Stimulated activated naive CD8-positive, alpha-beta T cell treated with anti-CD3 and anti-CD28 coated beads, Interleukin-15, Interleukin-2, amounts not matched to agents 100 ng/mL and 50 ng/mL, for 24 hours (primary cell): ENCODE measurements at regions not wholly inside any gene's neighbourhood (a gene's known extent, or its start where the extent isn't known, plus 50 kb on each side); places are given as distances from the start of the nearest gene placed in this dataset.
"Not testable (repeated sequence)": the region's sequence is repeated elsewhere in the genome, so short reads cannot be mapped to it uniquely, and the experiment has no call there.

ENCODE experiments used
- H3K27ac Mint-ChIP-seq: one replicate; pipeline ENCODE4 v1.8.0; 2021; ENCODE audit warnings: mild to moderate bottlenecking, mixed read lengths
- H3K27me3 Mint-ChIP-seq: one replicate; pipeline ENCODE4 v1.8.0; 2021; ENCODE audit warnings: mixed read lengths
- H3K36me3 Mint-ChIP-seq: one replicate; pipeline ENCODE4 v1.8.0; 2021; ENCODE audit warnings: low read depth, mixed read lengths
- H3K4me1 Mint-ChIP-seq: one replicate; pipeline ENCODE4 v1.8.0; 2021; ENCODE audit warnings: low read depth, mixed read lengths
- H3K4me3 Mint-ChIP-seq: one replicate; pipeline ENCODE4 v1.8.0; 2021; ENCODE audit warnings: mild to moderate bottlenecking, mixed read lengths
- H3K9me3 Mint-ChIP-seq: one replicate; pipeline ENCODE4 v1.8.0; 2021; ENCODE audit warnings: mixed read lengths

- H3K9me3 Mint-ChIP-seq = no peaks in the 10 kb centered on the region
- no peak overlapping the region for H3K4me3 Mint-ChIP-seq
- peaks cover 13% of the 10 kb centered on the region for H3K36me3 Mint-ChIP-seq
- no peak overlapping the region for H3K27ac Mint-ChIP-seq
- H3K27me3 Mint-ChIP-seq = no peaks in the 10 kb centered on the region
- H3K4me1 Mint-ChIP-seq = peaks cover 11% of the 10 kb centered on the region
These were observed 328.3 kb downstream of the TMEM121 start for GRCh38 chr14:105854600-105855245.

- Mint-ChIP-seq H3K4me1 (peaks cover 13% of the 10 kb centered on the region), H3K27ac (peak overlapping the region; percentile 76), H3K27me3 (no peaks in the 10 kb centered on the region)
These were observed 329.0 kb downstream of the TMEM121 start for GRCh38 chr14:105855246-105855892.

DNA sequence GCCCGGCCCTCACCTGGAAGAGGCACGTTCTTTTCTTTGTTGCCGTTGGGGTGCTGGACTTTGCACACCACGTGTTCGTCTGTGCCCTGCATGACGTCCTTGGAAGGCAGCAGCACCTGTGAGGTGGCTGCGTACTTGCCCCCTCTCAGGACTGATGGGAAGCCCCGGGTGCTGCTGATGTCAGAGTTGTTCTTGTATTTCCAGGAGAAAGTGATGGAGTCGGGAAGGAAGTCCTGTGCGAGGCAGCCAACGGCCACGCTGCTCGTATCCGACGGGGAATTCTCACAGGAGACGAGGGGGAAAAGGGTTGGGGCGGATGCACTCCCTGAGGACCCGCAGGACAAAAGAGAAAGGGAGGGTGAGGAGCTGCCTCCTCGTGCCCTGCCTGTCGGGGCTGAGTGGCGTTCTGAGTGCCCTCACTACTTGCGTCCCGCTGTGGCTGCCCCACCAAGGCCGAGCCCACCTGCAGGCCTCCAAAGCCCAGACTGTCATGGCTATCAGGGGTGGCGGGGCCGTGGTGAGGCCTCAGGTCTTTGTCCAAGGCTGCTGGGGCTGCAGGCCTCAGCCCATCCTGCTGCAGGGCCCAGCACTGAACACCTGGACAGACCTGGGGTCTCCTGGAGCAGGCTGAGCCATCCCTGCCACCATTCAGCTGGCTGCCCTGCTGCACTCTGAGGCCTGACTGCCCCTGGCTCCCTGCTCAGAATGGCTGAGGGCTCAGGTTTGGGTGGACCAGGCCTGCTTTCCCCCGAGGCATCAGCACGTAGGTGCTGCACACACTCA is 329.7 kb downstream of the TMEM121 start:
- no peaks in the 10 kb centered on the region for H3K9me3 Mint-ChIP-seq
- no peaks in the 10 kb centered on the region for H3K27me3 Mint-ChIP-seq
- peaks cover 19% of the 10 kb centered on the region for H3K36me3 Mint-ChIP-seq
- peak overlapping the region; percentile 76 for H3K27ac Mint-ChIP-seq
- peak overlapping the region; percentile 57 for H3K4me3 Mint-ChIP-seq
- peaks cover 21% of the 10 kb centered on the region for H3K4me1 Mint-ChIP-seq

More at GRCh38 chr14:105855246-105855892, 329.0 kb downstream of the TMEM121 start:
- no peaks in the 10 kb centered on the region for H3K9me3 Mint-ChIP-seq
- H3K4me3 Mint-ChIP-seq = peak overlapping the region; percentile 57
- peaks cover 13% of the 10 kb centered on the region for H3K36me3 Mint-ChIP-seq

GRCh38 chr14:105856676-105857219 is 330.4 kb downstream of the TMEM121 start:
- peaks cover 27% of the 10 kb centered on the region for H3K4me1 Mint-ChIP-seq
- peak overlapping the region; percentile 21 for H3K27ac Mint-ChIP-seq
- no peaks in the 10 kb centered on the region for H3K9me3 Mint-ChIP-seq
- H3K36me3 Mint-ChIP-seq = peaks cover 24% of the 10 kb centered on the region
- H3K4me3 Mint-ChIP-seq = peak overlapping the region; percentile 45
- no peaks in the 10 kb centered on the region for H3K27me3 Mint-ChIP-seq

GRCh38 chr14:105857220-105857825 is 330.9 kb downstream of the TMEM121 start:
- Mint-ChIP-seq H3K36me3 (peaks cover 26% of the 10 kb centered on the region), H3K4me1 (peaks cover 33% of the 10 kb centered on the region), H3K4me3 (no peak overlapping the region), H3K27me3 (no peaks in the 10 kb centered on the region), H3K9me3 (no peaks in the 10 kb centered on the region), H3K27ac (peak overlapping the region; percentile 21)

DNA sequence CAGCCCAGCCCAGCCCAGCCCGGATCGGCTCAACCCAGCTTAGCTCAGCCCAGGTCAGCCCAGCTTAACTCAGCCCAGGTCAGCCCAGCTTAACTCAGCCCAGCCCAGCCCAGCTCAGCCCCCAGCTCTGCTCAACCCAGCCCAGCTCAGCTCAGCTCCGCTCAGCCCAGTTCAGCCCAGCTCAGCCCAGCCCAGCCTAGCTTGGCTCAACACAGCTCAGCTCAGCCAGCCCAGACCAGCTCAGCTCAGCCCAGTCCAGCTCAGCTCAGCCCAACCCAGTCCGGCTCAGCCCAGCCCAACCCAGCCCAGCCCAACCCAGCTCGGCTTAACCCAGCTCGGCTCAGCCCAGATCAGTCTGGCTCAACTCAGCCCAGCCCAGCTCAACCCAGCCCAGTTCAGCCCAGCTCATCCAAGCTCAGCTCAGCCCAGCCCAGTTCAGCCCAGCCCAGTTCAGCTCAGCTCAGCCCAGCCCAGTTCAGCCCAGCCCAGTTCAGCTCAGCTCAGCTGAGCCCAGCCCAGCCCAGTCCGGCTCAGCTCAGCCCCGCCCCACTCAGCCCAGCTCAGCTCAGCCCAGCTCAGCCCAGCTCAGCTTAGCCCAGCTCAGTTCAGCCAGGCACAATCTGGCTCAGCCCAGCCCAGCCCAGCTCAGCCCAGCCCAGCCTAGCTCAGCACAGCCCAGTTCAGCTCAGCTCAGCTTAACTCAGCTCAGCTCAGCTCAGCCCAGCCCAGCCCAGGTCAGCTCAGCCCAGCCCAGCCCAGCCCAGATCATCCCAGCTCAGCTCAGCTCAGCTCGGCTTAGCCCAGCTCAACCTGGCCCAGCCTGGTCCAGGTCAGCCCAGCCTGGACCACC is 331.7 kb downstream of the TMEM121 start:
- peak overlapping the region; percentile 85 for H3K4me3 Mint-ChIP-seq
- H3K36me3 Mint-ChIP-seq = peaks cover 26% of the 10 kb centered on the region
- H3K4me1 Mint-ChIP-seq = peaks cover 40% of the 10 kb centered on the region
- no peaks in the 10 kb centered on the region for H3K9me3 Mint-ChIP-seq
- H3K27ac Mint-ChIP-seq = peak overlapping the region; percentile 49
- H3K27me3 Mint-ChIP-seq = no peaks in the 10 kb centered on the region

GRCh38 chr14:105858676-105859025 is 332.3 kb downstream of the TMEM121 start:
- peaks cover 40% of the 10 kb centered on the region for H3K4me1 Mint-ChIP-seq

GRCh38 chr14:105859073-105859716 is 332.8 kb downstream of the TMEM121 start:
- Mint-ChIP-seq H3K36me3 (peaks cover 21% of the 10 kb centered on the region), H3K27ac (peak overlapping the region; percentile 49), H3K4me1 (peaks cover 39% of the 10 kb centered on the region), H3K4me3 (peak overlapping the region; percentile 85)
- not testable (repeated sequence) for H3K9me3 Mint-ChIP-seq, H3K27me3 Mint-ChIP-seq

More at GRCh38 chr14:105858676-105859025, 332.3 kb downstream of the TMEM121 start:
- Mint-ChIP-seq H3K36me3 (peaks cover 23% of the 10 kb centered on the region), H3K9me3 (no peaks in the 10 kb centered on the region), H3K27ac (peak overlapping the region; percentile 49), H3K4me3 (peak overlapping the region; percentile 85), H3K27me3 (no peaks in the 10 kb centered on the region)

DNA sequence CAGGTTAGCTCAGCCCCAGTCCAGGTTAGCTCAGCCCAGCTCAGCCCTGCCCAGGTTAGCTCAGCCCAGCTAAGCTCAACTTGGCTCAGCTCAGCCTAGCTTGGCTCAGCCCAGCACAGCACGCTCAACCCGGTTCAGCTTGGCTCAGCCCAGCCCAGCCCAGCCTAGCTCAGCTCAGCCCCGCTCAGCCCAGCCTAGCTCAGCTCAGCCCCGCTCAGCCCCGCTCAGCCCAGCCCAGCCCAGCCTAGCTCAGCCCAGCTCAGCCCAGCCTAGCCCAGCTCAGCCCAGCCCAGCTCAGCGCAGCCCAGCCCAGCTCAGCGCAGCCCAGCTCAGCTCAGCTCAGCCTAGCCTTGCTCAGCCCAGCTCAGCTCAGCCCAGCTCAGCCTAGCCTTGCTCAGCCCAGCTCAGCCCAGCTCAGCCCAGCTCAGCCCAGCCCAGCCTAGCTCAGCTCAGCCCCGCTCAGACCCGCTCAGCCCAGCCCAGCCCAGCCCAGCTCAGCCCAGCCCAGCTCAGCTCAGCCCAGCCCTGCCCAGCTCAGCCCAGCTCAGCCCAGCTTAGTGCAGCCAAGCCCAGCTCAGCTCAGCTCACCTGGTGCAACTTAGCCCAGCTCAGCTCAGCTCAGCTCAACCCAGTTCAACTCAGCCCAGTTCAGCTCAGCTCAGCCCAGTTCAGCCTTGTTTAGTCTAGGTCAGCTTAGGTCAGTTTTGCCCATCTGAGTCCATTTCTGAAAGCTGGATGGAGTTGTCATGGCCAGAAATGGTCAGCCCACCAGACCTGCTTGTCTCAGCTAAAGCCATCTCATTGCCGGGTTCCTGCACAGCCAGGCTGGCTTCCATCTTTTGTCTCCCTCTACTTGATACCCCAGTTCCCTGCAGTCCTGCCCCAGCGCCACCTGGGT is 333.6 kb downstream of the TMEM121 start:
- Mint-ChIP-seq H3K4me1 (peaks cover 37% of the 10 kb centered on the region), H3K27ac (peak overlapping the region; percentile 94), H3K4me3 (peak overlapping the region; percentile 85), H3K27me3 (no peaks in the 10 kb centered on the region), H3K9me3 (no peaks in the 10 kb centered on the region), H3K36me3 (peaks cover 18% of the 10 kb centered on the region)

DNA sequence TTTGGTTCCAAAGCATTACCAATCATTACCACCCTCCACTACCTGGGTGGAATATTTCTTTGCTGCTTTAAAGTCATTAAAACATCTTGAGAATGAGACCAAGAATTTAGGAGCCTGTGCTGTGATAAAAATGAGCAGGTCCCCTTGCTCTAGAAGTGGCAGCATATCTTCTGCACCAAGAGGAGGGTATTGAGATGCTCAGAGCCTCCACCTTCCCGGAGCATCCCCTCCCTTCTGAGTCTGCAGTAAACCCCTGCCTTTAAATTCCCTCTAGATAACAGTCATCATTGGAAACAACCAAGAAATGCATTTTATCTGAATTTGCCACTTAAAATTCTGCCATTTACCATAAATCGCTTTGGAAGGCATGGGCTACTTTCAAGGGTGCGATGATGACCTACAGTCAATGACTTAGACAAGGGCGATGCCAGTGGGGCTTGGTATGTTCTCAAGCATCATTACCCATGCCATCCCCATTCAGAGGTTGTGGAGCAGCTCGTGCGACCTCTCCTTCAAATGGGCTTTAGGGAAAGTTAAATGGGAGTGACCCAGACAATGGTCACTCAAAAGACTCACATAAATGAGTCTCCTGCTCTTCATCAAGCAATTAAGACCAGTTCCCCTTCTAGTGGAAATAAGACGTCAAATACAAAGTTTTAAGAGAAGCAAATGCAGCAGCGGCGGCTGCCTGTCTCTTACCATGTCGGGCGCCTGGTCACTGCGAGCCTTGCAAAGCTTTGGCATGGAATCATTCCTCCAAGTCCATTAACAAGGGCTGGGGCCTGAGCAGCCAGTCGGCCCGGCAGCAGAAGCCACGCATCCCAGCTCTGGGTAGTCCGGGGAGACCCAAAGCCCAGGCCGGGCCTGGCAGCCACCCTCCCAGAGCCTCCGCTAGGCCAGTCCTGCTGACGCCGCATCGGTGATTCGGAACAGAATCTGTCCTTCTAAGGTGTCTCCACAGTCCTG is 334.5 kb downstream of the TMEM121 start:
- Mint-ChIP-seq H3K27me3 (no peaks in the 10 kb centered on the region), H3K27ac (peak overlapping the region; percentile 94), H3K4me3 (peak overlapping the region; percentile 85), H3K36me3 (peaks cover 14% of the 10 kb centered on the region), H3K9me3 (no peaks in the 10 kb centered on the region), H3K4me1 (peaks cover 33% of the 10 kb centered on the region)

GRCh38 chr14:105861985-105862465 is 335.6 kb downstream of the TMEM121 start:
- Mint-ChIP-seq H3K4me1 (peaks cover 32% of the 10 kb centered on the region), H3K27ac (peak overlapping the region; percentile 94), H3K4me3 (peak overlapping the region; percentile 85), H3K9me3 (no peaks in the 10 kb centered on the region), H3K27me3 (no peaks in the 10 kb centered on the region), H3K36me3 (peaks cover 13% of the 10 kb centered on the region)
